Activated gamma-delta T cell treated with Interleukin-2 at 50 U/mL for 16 hours (primary cell): ENCODE measurements at regions not wholly inside any gene's neighbourhood (a gene's known extent, or its start where the extent isn't known, plus 50 kb on each side); places are given as distances from the start of the nearest gene placed in this dataset.
"Not testable (repeated sequence)": the region's sequence is repeated elsewhere in the genome, so short reads cannot be mapped to it uniquely, and the experiment has no call there.

Source experiments
- DNase-seq: peaks from one replicate; pipeline ENCODE4 v3.0.0-alpha.2; 2020

GRCh38 chr3:109920749-109921148 lies 583.4 kb upstream of the DPPA4 start:
- DNase-seq, result no peak

- DNase-seq, result no peak
These were observed 584.2 kb upstream of the DPPA4 start for GRCh38 chr3:109921509-109921908.

- DNase-seq, result no peak
These were observed 585.5 kb upstream of the DPPA4 start for GRCh38 chr3:109922856-109923255.

GRCh38 chr3:109923431-109923830 lies 586.1 kb upstream of the DPPA4 start:
- DNase-seq, result no peak

GRCh38 chr3:109924196-109924595 lies 586.9 kb upstream of the DPPA4 start:
- DNase-seq, result no peak

GRCh38 chr3:109926376-109926775 lies 589.0 kb upstream of the DPPA4 start:
- DNase-seq, result no peak

GRCh38 chr3:109927161-109927560 lies 589.8 kb upstream of the DPPA4 start:
- DNase-seq, result no peak

- no peak for DNase-seq
These were observed 590.4 kb upstream of the DPPA4 start for GRCh38 chr3:109927726-109928125.

GRCh38 chr3:109930582-109930981 lies 593.2 kb upstream of the DPPA4 start:
- no peak for DNase-seq

GRCh38 chr3:109933576-109933975 lies 596.2 kb upstream of the DPPA4 start:
- DNase-seq, result no peak

- DNase-seq, result no peak
These were observed 602.5 kb upstream of the DPPA4 start for GRCh38 chr3:109939817-109940216.

- no peak for DNase-seq
These were observed 605.8 kb upstream of the DPPA4 start for GRCh38 chr3:109943181-109943580.

- no peak for DNase-seq
These were observed 607.5 kb upstream of the DPPA4 start for GRCh38 chr3:109944836-109945235.

GRCh38 chr3:109952924-109953323 lies 615.6 kb upstream of the DPPA4 start:
- no peak for DNase-seq

GRCh38 chr3:109963831-109964230 lies 626.5 kb upstream of the DPPA4 start:
- DNase-seq, result no peak

- no peak for DNase-seq
These were observed 636.4 kb upstream of the DPPA4 start for GRCh38 chr3:109973733-109974132.

- no peak for DNase-seq
These were observed 640.6 kb upstream of the DPPA4 start for GRCh38 chr3:109977897-109978296.

- no peak for DNase-seq
These were observed 644.9 kb upstream of the DPPA4 start for GRCh38 chr3:109982201-109982600.

GRCh38 chr3:109984976-109985375 lies 647.6 kb upstream of the DPPA4 start:
- no peak for DNase-seq

GRCh38 chr3:109985943-109986555 lies 648.7 kb upstream of the DPPA4 start:
- DNase-seq, result no peak

GRCh38 chr3:109994853-109995252 lies 657.5 kb upstream of the DPPA4 start:
- no peak for DNase-seq

GRCh38 chr3:109995377-109995776 lies 658.0 kb upstream of the DPPA4 start:
- DNase-seq, result no peak

GRCh38 chr3:110001905-110002304 lies 664.6 kb upstream of the DPPA4 start:
- DNase-seq, result not testable (repeated sequence)

- no peak for DNase-seq
These were observed 669.6 kb upstream of the DPPA4 start for GRCh38 chr3:110006913-110007312.

- no peak for DNase-seq
These were observed 678.1 kb upstream of the DPPA4 start for GRCh38 chr3:110015231-110015963.
